ENCODE measurements at regions not wholly inside any gene's neighbourhood (a gene's known extent, or its start where the extent isn't known, plus 50 kb on each side); places are given as distances from the start of the nearest gene placed in this dataset.
"Not testable (repeated sequence)": the region's sequence is repeated elsewhere in the genome, so short reads cannot be mapped to it uniquely, and the experiment has no call there.

GRCh38 chr1:213586587-213586972 lies 401.2 kb upstream of the PROX1 start:
- no peak for TF ChIP-seq CTCF (IDR thresholded peaks at IDR 0.05; ENCODE audit: extremely low read depth, insufficient read depth, missing control alignments)
- in situ Hi-C loops (cut with MboI; ENCODE audit: low pct_unique_long_range_greater_than_20kb, low sequenced_read_pairs, unreplicated experiment): no loop called here
- DNase-seq (ENCODE audit: low spot score): no peak

GRCh38 chr1:213596729-213597128 lies 391.0 kb upstream of the PROX1 start:
- no peak for TF ChIP-seq CTCF (IDR thresholded peaks at IDR 0.05; ENCODE audit: extremely low read depth, insufficient read depth, missing control alignments)
- DNase-seq (ENCODE audit: low spot score): no peak
- in situ Hi-C loops (cut with MboI; ENCODE audit: low pct_unique_long_range_greater_than_20kb, low sequenced_read_pairs, unreplicated experiment): no loop called here

GRCh38 chr1:213598263-213598662 lies 389.5 kb upstream of the PROX1 start:
- no peak for TF ChIP-seq CTCF (IDR thresholded peaks at IDR 0.05; ENCODE audit: extremely low read depth, insufficient read depth, missing control alignments)
- in situ Hi-C loops (cut with MboI; ENCODE audit: low pct_unique_long_range_greater_than_20kb, low sequenced_read_pairs, unreplicated experiment): no loop called here

GRCh38 chr1:213600879-213601278 lies 386.9 kb upstream of the PROX1 start:
- no peak for TF ChIP-seq CTCF (IDR thresholded peaks at IDR 0.05; ENCODE audit: extremely low read depth, insufficient read depth, missing control alignments)
- DNase-seq (ENCODE audit: low spot score): no peak
- in situ Hi-C loops (cut with MboI; ENCODE audit: low pct_unique_long_range_greater_than_20kb, low sequenced_read_pairs, unreplicated experiment): no loop called here

More at GRCh38 chr1:213598263-213598662, 389.5 kb upstream of the PROX1 start:
- DNase-seq (ENCODE audit: low spot score): no peak

- DNase-seq (ENCODE audit: low spot score); in situ Hi-C loops (cut with MboI; ENCODE audit: low pct_unique_long_range_greater_than_20kb, low sequenced_read_pairs, unreplicated experiment): not testable (repeated sequence)
Measured at GRCh38 chr1:213601705-213602104, 386.1 kb upstream of the PROX1 start.

GRCh38 chr1:213602796-213603486 lies 384.8 kb upstream of the PROX1 start:
- in situ Hi-C loops (cut with MboI; ENCODE audit: low pct_unique_long_range_greater_than_20kb, low sequenced_read_pairs, unreplicated experiment): no loop called here
- TF ChIP-seq CTCF (IDR thresholded peaks at IDR 0.05; ENCODE audit: extremely low read depth, insufficient read depth, missing control alignments): no peak
- no peak for DNase-seq (ENCODE audit: low spot score)

- TF ChIP-seq CTCF (IDR thresholded peaks at IDR 0.05; ENCODE audit: extremely low read depth, insufficient read depth, missing control alignments): no peak
- DNase-seq (ENCODE audit: low spot score): no peak
- in situ Hi-C loops (cut with MboI; ENCODE audit: low pct_unique_long_range_greater_than_20kb, low sequenced_read_pairs, unreplicated experiment): no loop called here
Measured at GRCh38 chr1:213604477-213604876, 383.3 kb upstream of the PROX1 start.
